22Rv1 (cell line): ENCODE measurements at regions not wholly inside any gene's neighbourhood (a gene's known extent, or its start where the extent isn't known, plus 50 kb on each side); places are given as distances from the start of the nearest gene placed in this dataset.

Source experiments
- H3K27ac ChIP-seq: fragments of 450-650 bp; 2 replicates; pipeline ENCODE4 v1.5.1; 2017
- CTCF ChIP-seq: fragments of 450-650 bp; IDR thresholded peaks from 2 replicates; pipeline ENCODE4 v1.5.1; 2017; ENCODE audit warnings: mild to moderate bottlenecking
- ZFX ChIP-seq: fragments of 450-650 bp; IDR thresholded peaks from 2 replicates; pipeline ENCODE4 v1.6.1; 2017; ENCODE audit warnings: antibody characterized with exemption, borderline replicate concordance

- no peak overlapping the region for H3K27ac ChIP-seq
- no peak for TF ChIP-seq ZFX
- TF ChIP-seq CTCF: no peak
Measured at GRCh38 chr14:88130057-88130432, 125.1 kb downstream of the GPR65 start.
